GM21723 (cell line): ENCODE measurements at regions not wholly inside any gene's neighbourhood (a gene's known extent, or its start where the extent isn't known, plus 50 kb on each side); places are given as distances from the start of the nearest gene placed in this dataset.
"Not testable (repeated sequence)": the region's sequence is repeated elsewhere in the genome, so short reads cannot be mapped to it uniquely, and the experiment has no call there.

Experiments
- ATAC-seq: cut with Tn5 transposase; IDR thresholded peaks from one replicate; pipeline ENCODE4 v1.9.1; 2021; ENCODE audit warnings: mild to moderate bottlenecking, moderate library complexity; ENCODE audit not compliant: unreplicated experiment

GRCh38 chr16:59391617-59392364 lies 657.7 kb upstream of the GOT2 start:
- ATAC-seq, result no peak

GRCh38 chr16:59385959-59386358 lies 651.8 kb upstream of the GOT2 start:
- ATAC-seq, result no peak

- no peak for ATAC-seq
Observed at GRCh38 chr16:59385491-59385890, 651.4 kb upstream of the GOT2 start.

- no peak for ATAC-seq
Observed at GRCh38 chr16:59373632-59374031, 639.5 kb upstream of the GOT2 start.

GRCh38 chr16:59370717-59371116 lies 636.6 kb upstream of the GOT2 start:
- no peak for ATAC-seq

- no peak for ATAC-seq
Observed at GRCh38 chr16:59369523-59369922, 635.4 kb upstream of the GOT2 start.

GRCh38 chr16:59368586-59368985 lies 634.5 kb upstream of the GOT2 start:
- no peak for ATAC-seq

- no peak for ATAC-seq
Observed at GRCh38 chr16:59356709-59357108, 622.6 kb upstream of the GOT2 start.

GRCh38 chr16:59356144-59356543 lies 622.0 kb upstream of the GOT2 start:
- no peak for ATAC-seq

GRCh38 chr16:59355704-59356103 lies 621.6 kb upstream of the GOT2 start:
- ATAC-seq, result no peak

- no peak for ATAC-seq
Observed at GRCh38 chr16:59351305-59351903, 617.3 kb upstream of the GOT2 start.

GRCh38 chr16:59350670-59351069 lies 616.6 kb upstream of the GOT2 start:
- ATAC-seq, result no peak

GRCh38 chr16:59342669-59343068 lies 608.6 kb upstream of the GOT2 start:
- no peak for ATAC-seq

- ATAC-seq, result no peak
Observed at GRCh38 chr16:59341368-59341767, 607.3 kb upstream of the GOT2 start.

GRCh38 chr16:59339871-59340270 lies 605.8 kb upstream of the GOT2 start:
- ATAC-seq, result no peak

- no peak for ATAC-seq
Observed at GRCh38 chr16:59336136-59336695, 602.1 kb upstream of the GOT2 start.

GRCh38 chr16:59331708-59332107 lies 597.6 kb upstream of the GOT2 start:
- not testable (repeated sequence) for ATAC-seq

- no peak for ATAC-seq
Observed at GRCh38 chr16:59330019-59330670, 596.0 kb upstream of the GOT2 start.

GRCh38 chr16:59328961-59329360 lies 594.8 kb upstream of the GOT2 start:
- no peak for ATAC-seq

GRCh38 chr16:59327894-59328293 lies 593.8 kb upstream of the GOT2 start:
- ATAC-seq, result no peak

- no peak for ATAC-seq
Observed at GRCh38 chr16:59326955-59327354, 592.8 kb upstream of the GOT2 start.

- no peak for ATAC-seq
Observed at GRCh38 chr16:59324462-59324861, 590.3 kb upstream of the GOT2 start.
